ENCODE measurements at regions not wholly inside any gene's neighbourhood (a gene's known extent, or its start where the extent isn't known, plus 50 kb on each side); places are given as distances from the start of the nearest gene placed in this dataset.

DNA sequence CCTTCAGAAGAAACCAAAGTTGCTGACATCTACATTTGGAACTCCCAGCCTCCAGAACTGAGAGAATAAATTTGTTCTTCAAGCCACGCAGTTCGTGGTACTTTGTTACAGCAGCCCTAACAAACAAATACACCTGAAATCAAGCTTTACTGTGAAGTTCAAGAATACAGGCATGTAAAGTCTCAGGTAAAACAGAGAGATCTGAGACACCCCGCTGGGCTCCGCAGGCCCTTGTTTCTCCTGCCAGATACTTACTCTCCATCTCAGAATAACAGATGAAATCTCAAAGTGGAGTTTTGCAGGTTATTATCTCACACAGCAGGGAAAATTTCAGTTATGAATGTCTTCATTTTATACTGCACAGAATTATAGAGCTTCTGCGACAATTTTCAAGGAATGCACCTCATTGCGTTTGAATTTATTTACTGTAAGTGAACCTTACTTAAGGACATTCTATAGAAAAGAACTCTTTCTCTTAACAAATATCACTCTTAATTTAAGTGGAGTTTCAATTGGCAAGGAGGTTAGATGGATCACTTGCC, 492.4 kb upstream of the LRATD1 start:
- TF ChIP-seq, protein P1, sequence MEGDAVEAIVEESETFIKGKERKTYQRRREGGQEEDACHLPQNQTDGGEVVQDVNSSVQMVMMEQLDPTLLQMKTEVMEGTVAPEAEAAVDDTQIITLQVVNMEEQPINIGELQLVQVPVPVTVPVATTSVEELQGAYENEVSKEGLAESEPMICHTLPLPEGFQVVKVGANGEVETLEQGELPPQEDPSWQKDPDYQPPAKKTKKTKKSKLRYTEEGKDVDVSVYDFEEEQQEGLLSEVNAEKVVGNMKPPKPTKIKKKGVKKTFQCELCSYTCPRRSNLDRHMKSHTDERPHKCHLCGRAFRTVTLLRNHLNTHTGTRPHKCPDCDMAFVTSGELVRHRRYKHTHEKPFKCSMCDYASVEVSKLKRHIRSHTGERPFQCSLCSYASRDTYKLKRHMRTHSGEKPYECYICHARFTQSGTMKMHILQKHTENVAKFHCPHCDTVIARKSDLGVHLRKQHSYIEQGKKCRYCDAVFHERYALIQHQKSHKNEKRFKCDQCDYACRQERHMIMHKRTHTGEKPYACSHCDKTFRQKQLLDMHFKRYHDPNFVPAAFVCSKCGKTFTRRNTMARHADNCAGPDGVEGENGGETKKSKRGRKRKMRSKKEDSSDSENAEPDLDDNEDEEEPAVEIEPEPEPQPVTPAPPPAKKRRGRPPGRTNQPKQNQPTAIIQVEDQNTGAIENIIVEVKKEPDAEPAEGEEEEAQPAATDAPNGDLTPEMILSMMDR (IDR thresholded peaks at IDR 0.05; ENCODE audit: insufficient read depth, low read length, poor library complexity, severe bottlenecking) = no peak
- no peak for TF ChIP-seq EZH2phosphoT487 (conservative IDR thresholded peaks at IDR 0.05; ENCODE audit: low read length)
